ENCODE measurements at regions not wholly inside any gene's neighbourhood (a gene's known extent, or its start where the extent isn't known, plus 50 kb on each side); places are given as distances from the start of the nearest gene placed in this dataset.
"Not testable (repeated sequence)": the region's sequence is repeated elsewhere in the genome, so short reads cannot be mapped to it uniquely, and the experiment has no call there.

DNA sequence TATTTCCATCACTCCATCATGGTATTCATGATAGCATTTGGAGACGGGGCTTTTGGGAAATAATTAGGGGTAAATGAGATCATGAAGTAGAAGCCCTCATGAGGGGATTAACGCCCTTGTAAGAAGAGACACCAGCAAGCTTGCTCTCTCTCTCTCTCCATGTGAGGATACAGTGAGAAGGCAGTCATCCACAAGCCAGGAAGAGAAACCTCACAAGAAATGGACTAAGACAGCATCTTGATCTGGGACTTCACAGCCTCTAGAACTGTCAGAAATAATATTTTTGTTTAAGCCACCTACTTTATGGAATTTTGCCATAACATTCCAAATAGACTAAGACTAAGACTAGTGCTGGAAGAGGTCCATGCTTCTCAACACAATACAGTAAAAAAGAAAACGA is 464.6 kb upstream of the GCFC2 start:
- no peak for DNase-seq
- Mint-ChIP-seq H3K4me3 (no peak overlapping the region), H3K27ac (no peak overlapping the region), H3K36me3 (ENCODE audit: low read depth) (no peaks in the 10 kb centered on the region), H3K4me1 (no peaks in the 10 kb centered on the region), H3K9me3 (ENCODE audit: low read depth) (peaks cover 30% of the 10 kb centered on the region), H3K27me3 (no peaks in the 10 kb centered on the region)
- POLR2A ChIA-PET: no interaction called here
- ATAC-seq: no peak
- CTCF ChIA-PET: no interaction called here
- intact Hi-C loops (cut with DNase I, micrococcal nuclease): no loop called here

DNA sequence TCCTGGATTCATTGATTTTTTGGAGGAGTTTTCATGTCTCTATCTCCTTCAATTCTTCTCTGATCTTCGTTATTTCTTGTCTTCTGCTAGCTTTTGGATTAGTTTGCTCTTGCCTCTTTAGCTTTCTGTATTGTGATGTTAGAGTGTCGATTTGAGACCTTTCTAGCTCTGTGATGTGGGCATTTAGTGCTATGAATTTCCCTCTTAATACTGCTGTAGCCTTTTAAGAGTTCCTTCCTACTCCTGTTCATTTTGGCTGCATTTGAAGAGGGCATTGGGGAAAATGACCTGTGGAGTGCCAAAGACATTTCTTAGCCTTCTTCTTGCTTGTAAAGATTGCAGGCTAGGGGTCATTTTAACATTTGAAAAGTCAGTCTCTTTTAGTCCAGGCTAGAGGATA is 463.8 kb upstream of the GCFC2 start:
- intact Hi-C loops (cut with DNase I, micrococcal nuclease): no loop called here
- H3K4me3 Mint-ChIP-seq: no peak overlapping the region
- DNase-seq (no peak), ATAC-seq (no peak)
- H3K27me3 Mint-ChIP-seq: no peaks in the 10 kb centered on the region
- ChIA-PET CTCF (interaction anchor here (0.6 kb wide), 1 partner anchor 111 kb away, joined by 3 read pairs; no protein-coding TSS in a partner anchor), POLR2A (no interaction called here)
- no peaks in the 10 kb centered on the region for H3K4me1 Mint-ChIP-seq
- H3K36me3 Mint-ChIP-seq (ENCODE audit: low read depth): no peaks in the 10 kb centered on the region
- H3K27ac Mint-ChIP-seq: no peak overlapping the region
- H3K9me3 Mint-ChIP-seq (ENCODE audit: low read depth): peaks cover 28% of the 10 kb centered on the region

GRCh38 chr2:76173206-76173605 is 462.5 kb upstream of the GCFC2 start:
- DNase-seq; ATAC-seq; POLR2A ChIA-PET; CTCF ChIA-PET; H3K4me3 Mint-ChIP-seq; H3K27ac Mint-ChIP-seq; H3K4me1 Mint-ChIP-seq; H3K36me3 Mint-ChIP-seq (ENCODE audit: low read depth); intact Hi-C loops (cut with DNase I, micrococcal nuclease); H3K27me3 Mint-ChIP-seq: not testable (repeated sequence)
- peaks cover 23% of the 10 kb centered on the region for H3K9me3 Mint-ChIP-seq (ENCODE audit: low read depth)

GRCh38 chr2:76172154-76172595 is 461.5 kb upstream of the GCFC2 start:
- H3K27ac Mint-ChIP-seq; H3K27me3 Mint-ChIP-seq; ATAC-seq; H3K4me3 Mint-ChIP-seq; CTCF ChIA-PET; DNase-seq; intact Hi-C loops (cut with DNase I, micrococcal nuclease); POLR2A ChIA-PET; H3K4me1 Mint-ChIP-seq; H3K36me3 Mint-ChIP-seq (ENCODE audit: low read depth): not testable (repeated sequence)
- peaks cover 18% of the 10 kb centered on the region for H3K9me3 Mint-ChIP-seq (ENCODE audit: low read depth)

- H3K27me3 Mint-ChIP-seq: no peaks in the 10 kb centered on the region
- peaks cover 10% of the 10 kb centered on the region for H3K9me3 Mint-ChIP-seq (ENCODE audit: low read depth)
- no peaks in the 10 kb centered on the region for H3K36me3 Mint-ChIP-seq (ENCODE audit: low read depth)
- H3K27ac Mint-ChIP-seq: no peak overlapping the region
- H3K4me1 Mint-ChIP-seq: no peaks in the 10 kb centered on the region
- intact Hi-C loops (cut with DNase I, micrococcal nuclease): no loop called here
- DNase-seq: no peak
- no peak overlapping the region for H3K4me3 Mint-ChIP-seq
- no peak for ATAC-seq
- CTCF ChIA-PET: no interaction called here
- POLR2A ChIA-PET: no interaction called here
Observed at GRCh38 chr2:76170856-76171255, 460.1 kb upstream of the GCFC2 start.

GRCh38 chr2:76170009-76170384 is 459.3 kb upstream of the GCFC2 start:
- intact Hi-C loops (cut with DNase I, micrococcal nuclease): no loop called here
- DNase-seq: no peak
- H3K4me3 Mint-ChIP-seq: no peak overlapping the region
- H3K27me3 Mint-ChIP-seq: no peaks in the 10 kb centered on the region
- POLR2A ChIA-PET: no interaction called here
- no peak overlapping the region for H3K27ac Mint-ChIP-seq
- no peaks in the 10 kb centered on the region for H3K36me3 Mint-ChIP-seq (ENCODE audit: low read depth)
- CTCF ChIA-PET: no interaction called here
- no peaks in the 10 kb centered on the region for H3K4me1 Mint-ChIP-seq
- H3K9me3 Mint-ChIP-seq (ENCODE audit: low read depth): peaks cover 9% of the 10 kb centered on the region
- ATAC-seq: no peak

- Mint-ChIP-seq H3K4me1 (no peaks in the 10 kb centered on the region), H3K27ac (no peak overlapping the region), H3K36me3 (ENCODE audit: low read depth) (no peaks in the 10 kb centered on the region), H3K9me3 (ENCODE audit: low read depth) (peaks cover 6% of the 10 kb centered on the region), H3K4me3 (no peak overlapping the region), H3K27me3 (no peaks in the 10 kb centered on the region)
- no peak for DNase-seq
- CTCF ChIA-PET: no interaction called here
- POLR2A ChIA-PET: no interaction called here
- intact Hi-C loops (cut with DNase I, micrococcal nuclease): no loop called here
- ATAC-seq: no peak
Observed at GRCh38 chr2:76169276-76170008, 458.7 kb upstream of the GCFC2 start.

DNA sequence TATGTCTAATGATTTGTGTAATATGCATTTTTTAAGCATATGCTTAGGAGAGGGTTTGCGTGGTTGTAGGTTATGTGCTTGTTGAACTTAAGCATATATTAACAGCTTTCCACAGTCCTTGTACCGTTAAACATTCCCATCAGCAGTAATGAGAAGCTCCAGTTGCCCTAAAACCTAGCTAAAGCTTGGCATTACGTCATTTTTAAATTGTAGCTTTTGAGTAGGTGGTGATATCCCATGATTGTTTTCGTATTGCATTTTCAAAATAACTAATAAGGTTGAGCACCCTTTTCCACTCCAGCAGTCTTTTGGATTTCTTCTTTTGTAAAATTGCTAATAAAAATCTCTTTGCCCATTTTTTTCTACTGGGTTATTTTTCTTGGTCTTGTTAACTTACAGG is 453.1 kb upstream of the GCFC2 start:
- ChIA-PET POLR2A (no interaction called here), CTCF (no interaction called here)
- Mint-ChIP-seq H3K27me3 (no peaks in the 10 kb centered on the region), H3K9me3 (ENCODE audit: low read depth) (peaks cover 6% of the 10 kb centered on the region), H3K4me1 (no peaks in the 10 kb centered on the region), H3K27ac (no peak overlapping the region), H3K4me3 (no peak overlapping the region), H3K36me3 (ENCODE audit: low read depth) (no peaks in the 10 kb centered on the region)
- intact Hi-C loops (cut with DNase I, micrococcal nuclease): no loop called here
- DNase-seq (no peak), ATAC-seq (no peak)

DNA sequence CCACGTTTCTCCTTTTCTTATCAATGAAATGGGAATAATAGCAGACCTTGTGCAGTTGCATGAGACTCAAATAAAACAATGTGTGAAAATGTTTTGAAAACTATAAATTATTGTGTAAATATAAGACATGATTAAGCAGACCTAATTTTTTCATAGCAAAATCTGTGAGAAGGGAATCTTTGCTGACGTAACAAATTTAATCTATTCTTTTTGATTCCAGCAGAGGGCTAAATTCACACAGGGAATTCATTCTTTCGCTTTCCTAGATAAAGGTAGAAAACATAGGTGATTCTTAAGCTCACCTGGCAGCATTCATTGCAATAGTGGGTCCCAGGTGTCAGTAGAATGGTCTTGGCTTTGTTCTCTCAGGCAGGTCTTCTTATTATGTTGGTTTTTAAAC is 450.0 kb upstream of the GCFC2 start:
- H3K4me3 Mint-ChIP-seq: no peak overlapping the region
- POLR2A ChIA-PET: no interaction called here
- DNase-seq: no peak
- no peak overlapping the region for H3K27ac Mint-ChIP-seq
- H3K27me3 Mint-ChIP-seq: no peaks in the 10 kb centered on the region
- no peaks in the 10 kb centered on the region for H3K36me3 Mint-ChIP-seq (ENCODE audit: low read depth)
- no peaks in the 10 kb centered on the region for H3K4me1 Mint-ChIP-seq
- no peak for ATAC-seq
- intact Hi-C loops (cut with DNase I, micrococcal nuclease): no loop called here
- peaks cover 6% of the 10 kb centered on the region for H3K9me3 Mint-ChIP-seq (ENCODE audit: low read depth)
- CTCF ChIA-PET: no interaction called here

- intact Hi-C loops (cut with DNase I, micrococcal nuclease): no loop called here
- H3K9me3 Mint-ChIP-seq (ENCODE audit: low read depth): peaks cover 6% of the 10 kb centered on the region
- H3K27me3 Mint-ChIP-seq: no peaks in the 10 kb centered on the region
- CTCF ChIA-PET: interaction anchor here (0.9 kb wide), 1 partner anchor 9 kb away, joined by 4 read pairs; no protein-coding TSS in a partner anchor
- POLR2A ChIA-PET: interaction anchor here (0.5 kb wide), 1 partner anchor 579 kb away, joined by 3 read pairs; no protein-coding TSS in a partner anchor
- DNase-seq (no peak), ATAC-seq (no peak)
- H3K36me3 Mint-ChIP-seq (ENCODE audit: low read depth): no peaks in the 10 kb centered on the region
- H3K4me1 Mint-ChIP-seq: no peaks in the 10 kb centered on the region
- no peak overlapping the region for H3K4me3 Mint-ChIP-seq
- H3K27ac Mint-ChIP-seq: no peak overlapping the region
Observed at GRCh38 chr2:76159042-76159648, 448.4 kb upstream of the GCFC2 start.

DNA sequence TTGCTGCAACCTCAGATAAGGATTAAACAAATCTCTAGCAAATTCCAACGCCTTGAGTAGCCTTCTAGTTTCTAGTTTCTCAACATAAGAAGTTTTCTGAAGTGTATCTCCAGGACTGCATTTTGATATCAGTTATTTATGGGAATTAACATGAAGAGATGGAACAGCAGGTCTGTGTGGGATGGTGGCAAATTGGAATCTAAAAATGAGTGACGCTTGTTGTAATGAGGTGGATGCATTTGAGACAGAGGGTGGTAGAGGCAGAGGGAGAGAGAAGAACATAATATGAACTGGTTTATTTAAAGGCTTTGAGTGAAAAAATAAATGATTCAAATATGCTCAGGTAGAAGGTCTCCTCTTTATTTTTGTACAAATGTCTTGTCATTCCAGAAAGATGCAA is 446.8 kb upstream of the GCFC2 start:
- Mint-ChIP-seq H3K27ac (no peak overlapping the region), H3K4me3 (no peak overlapping the region), H3K27me3 (no peaks in the 10 kb centered on the region), H3K4me1 (no peaks in the 10 kb centered on the region), H3K36me3 (ENCODE audit: low read depth) (no peaks in the 10 kb centered on the region), H3K9me3 (ENCODE audit: low read depth) (peaks cover 6% of the 10 kb centered on the region)
- intact Hi-C loops (cut with DNase I, micrococcal nuclease): no loop called here
- ATAC-seq (no peak), DNase-seq (no peak)
- ChIA-PET CTCF (no interaction called here), POLR2A (no interaction called here)

- H3K36me3 Mint-ChIP-seq (ENCODE audit: low read depth): no peaks in the 10 kb centered on the region
- CTCF ChIA-PET: no interaction called here
- no peaks in the 10 kb centered on the region for H3K9me3 Mint-ChIP-seq (ENCODE audit: low read depth)
- H3K4me3 Mint-ChIP-seq: no peak overlapping the region
- no peak overlapping the region for H3K27ac Mint-ChIP-seq
- no peak for DNase-seq
- no peaks in the 10 kb centered on the region for H3K4me1 Mint-ChIP-seq
- no peak for ATAC-seq
- POLR2A ChIA-PET: no interaction called here
- intact Hi-C loops (cut with DNase I, micrococcal nuclease): no loop called here
- H3K27me3 Mint-ChIP-seq: no peaks in the 10 kb centered on the region
Observed at GRCh38 chr2:76154981-76155380, 444.3 kb upstream of the GCFC2 start.

All from activated CD4-positive, alpha-beta T cell treated with anti-CD3 and anti-CD28 coated beads for 36 hours (primary cell).